WTC11 (cell line): ENCODE measurements at regions not wholly inside any gene's neighbourhood (a gene's known extent, or its start where the extent isn't known, plus 50 kb on each side); places are given as distances from the start of the nearest gene placed in this dataset.

Experiments
- ATAC-seq: fragments of 200-7000 bp; cut with Tn5 transposase; 2 replicates; pipeline ENCODE4 v1.10.0; 2021; ENCODE audit warnings: mild to moderate bottlenecking, moderate library complexity
- CTCF ChIA-PET: fragments of 300-600 bp; sonication (Branson Sonifier 250); formaldehyde crosslinking; loops from one replicate; lab custom pipeline; 2021; ENCODE audit warnings: antibody characterized with exemption; lab: Charles Lee
- POLR2A ChIA-PET: fragments of 350-600 bp; sonication (Branson Sonifier 250); formaldehyde crosslinking; loops from one replicate; lab custom pipeline; 2021; ENCODE audit warnings: antibody characterized with exemption; lab: Charles Lee
- DNase-seq: peaks from one replicate; pipeline ENCODE4 v3.0.0; 2021; ENCODE audit warnings: low spot score
- H3K27ac Mint-ChIP-seq: 2 replicates; pipeline ENCODE4 v1.8.0; 2021; ENCODE audit warnings: mixed read lengths
- H3K27me3 Mint-ChIP-seq: 2 replicates; pipeline ENCODE4 v1.8.0; 2021; ENCODE audit warnings: low read depth, mild to moderate bottlenecking, moderate library complexity, mixed read lengths
- H3K36me3 Mint-ChIP-seq: 2 replicates; pipeline ENCODE4 v1.8.0; 2021; ENCODE audit warnings: mixed read lengths
- H3K4me1 Mint-ChIP-seq: 2 replicates; pipeline ENCODE4 v1.8.0; 2022; ENCODE audit warnings: mixed read lengths
- H3K4me3 Mint-ChIP-seq: 2 replicates; pipeline ENCODE4 v1.8.0; 2021; ENCODE audit warnings: mild to moderate bottlenecking, moderate library complexity, mixed read lengths
- H3K9me3 Mint-ChIP-seq: 2 replicates; pipeline ENCODE4 v1.8.0; 2021; ENCODE audit warnings: mixed read lengths
- CBFB ChIP-seq: sonication (generic); formaldehyde crosslinking; IDR thresholded peaks from 2 replicates; pipeline ENCODE4 v1.8.1; 2022; ENCODE audit warnings: mild to moderate bottlenecking, low read depth, missing genetic modification reagents
- CREB1 ChIP-seq: sonication (generic); formaldehyde crosslinking; IDR thresholded peaks from 2 replicates; pipeline ENCODE4 v1.8.0; 2023; ENCODE audit warnings: mild to moderate bottlenecking, missing genetic modification reagents
- ELF4 ChIP-seq: sonication (generic); formaldehyde crosslinking; IDR thresholded peaks from 2 replicates; pipeline ENCODE4 v1.8.1; 2022; ENCODE audit warnings: low read depth, mild to moderate bottlenecking, moderate library complexity, missing genetic modification reagents
- FOXJ3 ChIP-seq: sonication (generic); formaldehyde crosslinking; IDR thresholded peaks from 2 replicates; pipeline ENCODE4 v1.9.0; 2021; ENCODE audit warnings: missing genetic modification reagents, mild to moderate bottlenecking, borderline replicate concordance
- NFATC4 ChIP-seq: fragments of 250-450 bp; sonication (Bioruptor Pico); IDR thresholded peaks from 2 replicates; pipeline ENCODE4 v1.9.0; 2021; ENCODE audit warnings: mild to moderate bottlenecking
- NFYB ChIP-seq: sonication (generic); formaldehyde crosslinking; conservative IDR thresholded peaks from 2 replicates; pipeline ENCODE4 v1.8.0; 2022; ENCODE audit warnings: low read depth, missing genetic modification reagents
- PREB ChIP-seq: sonication (generic); formaldehyde crosslinking; IDR thresholded peaks from 2 replicates; pipeline ENCODE4 v1.8.1; 2022; ENCODE audit warnings: mild to moderate bottlenecking, missing genetic modification reagents, moderate library complexity, borderline replicate concordance
- TEAD1 ChIP-seq: sonication (generic); formaldehyde crosslinking; IDR thresholded peaks from 2 replicates; pipeline ENCODE4 v1.8.0; 2022; ENCODE audit warnings: mild to moderate bottlenecking, missing genetic modification reagents
- TEAD4 ChIP-seq: sonication (generic); formaldehyde crosslinking; IDR thresholded peaks from 2 replicates; pipeline ENCODE4 v1.8.0; 2022; ENCODE audit warnings: mild to moderate bottlenecking, missing genetic modification reagents
- USF1 ChIP-seq: sonication (generic); formaldehyde crosslinking; IDR thresholded peaks from 2 replicates; pipeline ENCODE4 v1.8.0; 2022; ENCODE audit warnings: mild to moderate bottlenecking, missing genetic modification reagents
- ZMAT4 ChIP-seq: fragments of 250-450 bp; sonication (Bioruptor Pico); IDR thresholded peaks from 2 replicates; pipeline ENCODE4 v1.9.0; 2021; ENCODE audit warnings: mild to moderate bottlenecking
- ZNF416 ChIP-seq: fragments of 250-450 bp; sonication (Bioruptor Pico); IDR thresholded peaks from 2 replicates; pipeline ENCODE4 v1.9.0; 2021; ENCODE audit warnings: mild to moderate bottlenecking, inconsistent platforms
- ZNF423 ChIP-seq: fragments of 250-450 bp; sonication (Bioruptor Pico); IDR thresholded peaks from 2 replicates; pipeline ENCODE4 v2.1.2; 2022; ENCODE audit warnings: mild to moderate bottlenecking, moderate library complexity
- TF ChIP-seq, protein P1 (sequence below): fragments of 200-600 bp; IDR thresholded peaks from 2 replicates; pipeline ENCODE4 v1.8.0; 2022; ENCODE audit warnings: antibody characterized with exemption
- TF ChIP-seq, protein P2 (sequence below): sonication (generic); formaldehyde crosslinking; IDR thresholded peaks from 2 replicates; pipeline ENCODE4 v1.8.0; 2022; ENCODE audit warnings: mild to moderate bottlenecking, missing genetic modification reagents

DNA sequence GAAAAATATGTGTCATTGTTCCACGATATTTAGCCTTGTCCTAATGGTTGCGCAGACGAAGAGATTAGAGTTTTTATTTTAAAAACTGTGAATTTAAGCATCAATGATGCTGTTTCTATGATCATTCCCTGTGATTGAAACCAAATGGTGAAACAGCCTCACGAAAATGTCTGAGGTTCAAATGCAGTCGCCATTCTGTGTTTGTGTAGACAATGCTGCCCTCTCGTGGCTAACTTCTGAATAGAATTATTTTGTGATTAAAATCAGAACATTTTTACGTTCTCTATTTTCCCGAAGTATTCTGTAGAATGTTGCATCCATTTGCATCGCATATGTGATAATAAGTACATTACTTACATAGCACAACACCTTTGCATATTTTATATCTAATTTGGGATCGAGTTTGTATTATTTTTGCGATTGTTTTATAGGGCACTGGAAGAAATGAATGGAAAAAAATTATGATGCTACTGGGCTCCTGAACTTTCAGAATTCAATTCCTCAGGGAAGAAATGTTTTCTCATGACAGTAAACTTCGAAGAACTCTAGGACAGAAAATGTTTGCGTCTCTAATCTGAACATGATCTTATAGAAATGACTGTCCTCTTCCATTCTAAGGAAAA, 54.8 kb upstream of the CREB1 start:
- TF ChIP-seq NFYB (CRISPR knock-in tag) = no peak
- TF ChIP-seq TEAD1 (CRISPR knock-in tag) = no peak
- TF ChIP-seq, protein P1, sequence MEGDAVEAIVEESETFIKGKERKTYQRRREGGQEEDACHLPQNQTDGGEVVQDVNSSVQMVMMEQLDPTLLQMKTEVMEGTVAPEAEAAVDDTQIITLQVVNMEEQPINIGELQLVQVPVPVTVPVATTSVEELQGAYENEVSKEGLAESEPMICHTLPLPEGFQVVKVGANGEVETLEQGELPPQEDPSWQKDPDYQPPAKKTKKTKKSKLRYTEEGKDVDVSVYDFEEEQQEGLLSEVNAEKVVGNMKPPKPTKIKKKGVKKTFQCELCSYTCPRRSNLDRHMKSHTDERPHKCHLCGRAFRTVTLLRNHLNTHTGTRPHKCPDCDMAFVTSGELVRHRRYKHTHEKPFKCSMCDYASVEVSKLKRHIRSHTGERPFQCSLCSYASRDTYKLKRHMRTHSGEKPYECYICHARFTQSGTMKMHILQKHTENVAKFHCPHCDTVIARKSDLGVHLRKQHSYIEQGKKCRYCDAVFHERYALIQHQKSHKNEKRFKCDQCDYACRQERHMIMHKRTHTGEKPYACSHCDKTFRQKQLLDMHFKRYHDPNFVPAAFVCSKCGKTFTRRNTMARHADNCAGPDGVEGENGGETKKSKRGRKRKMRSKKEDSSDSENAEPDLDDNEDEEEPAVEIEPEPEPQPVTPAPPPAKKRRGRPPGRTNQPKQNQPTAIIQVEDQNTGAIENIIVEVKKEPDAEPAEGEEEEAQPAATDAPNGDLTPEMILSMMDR = peak; percentile 66
- TF ChIP-seq PREB (CRISPR knock-in tag) = no peak
- no peak for TF ChIP-seq ZNF423 (CRISPR knock-in tag)
- ATAC-seq = no peak
- H3K4me1 Mint-ChIP-seq = peaks cover 61% of the 10 kb centered on the region
- no peak overlapping the region for H3K4me3 Mint-ChIP-seq
- no peak overlapping the region for H3K27ac Mint-ChIP-seq
- DNase-seq = no peak
- POLR2A ChIA-PET = no interaction called here
- H3K9me3 Mint-ChIP-seq = no peaks in the 10 kb centered on the region
- H3K36me3 Mint-ChIP-seq = no peaks in the 10 kb centered on the region
- no peaks in the 10 kb centered on the region for H3K27me3 Mint-ChIP-seq
- CTCF ChIA-PET = interaction anchor here (2.5 kb wide), 1 partner anchor 493 kb away, joined by 20 read pairs; no protein-coding TSS in a partner anchor

DNA sequence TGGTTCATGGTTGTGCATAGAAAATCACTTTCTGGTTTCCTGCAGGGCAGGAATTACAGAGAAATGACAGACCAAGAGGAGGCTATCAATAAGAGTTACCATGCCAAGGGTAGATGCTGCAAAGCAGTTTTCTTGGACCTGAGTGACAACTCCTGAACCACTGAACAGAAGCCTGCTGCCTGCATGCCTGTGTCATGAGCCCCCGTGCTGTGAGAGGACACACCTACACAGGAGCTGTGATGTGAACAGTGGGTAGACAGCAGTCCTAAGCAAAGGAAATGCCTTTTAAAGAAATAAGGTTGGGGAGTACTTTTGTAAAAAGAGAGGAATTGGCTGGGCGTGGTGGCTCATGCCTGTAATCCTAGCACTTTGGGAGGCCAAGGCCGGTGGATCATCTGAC, 54.2 kb upstream of the CREB1 start:
- Mint-ChIP-seq H3K4me3 (no peak overlapping the region), H3K9me3 (no peaks in the 10 kb centered on the region), H3K36me3 (no peaks in the 10 kb centered on the region), H3K4me1 (peaks cover 64% of the 10 kb centered on the region), H3K27ac (no peak overlapping the region), H3K27me3 (no peaks in the 10 kb centered on the region)
- ChIA-PET POLR2A (no interaction called here), CTCF (interaction anchor here (1.0 to 1.4 kb wide), 4 partner anchors 273 to 675 kb away, joined by 3 to 8 read pairs (median 4); no protein-coding TSS in a partner anchor)
- no peak for DNase-seq
- TF ChIP-seq NFATC4 (CRISPR knock-in tag) (no peak), USF1 (CRISPR knock-in tag) (no peak), CBFB (CRISPR knock-in tag) (no peak), PREB (CRISPR knock-in tag) (no peak), TEAD4 (CRISPR knock-in tag) (no peak), FOXJ3 (CRISPR knock-in tag) (no peak), ELF4 (CRISPR knock-in tag) (no peak), CREB1 (CRISPR knock-in tag) (no peak), ZMAT4 (CRISPR knock-in tag) (no peak)
- TF ChIP-seq, protein P2, sequence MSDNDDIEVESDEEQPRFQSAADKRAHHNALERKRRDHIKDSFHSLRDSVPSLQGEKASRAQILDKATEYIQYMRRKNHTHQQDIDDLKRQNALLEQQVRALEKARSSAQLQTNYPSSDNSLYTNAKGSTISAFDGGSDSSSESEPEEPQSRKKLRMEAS = no peak
- no peak for ATAC-seq

- no peaks in the 10 kb centered on the region for H3K9me3 Mint-ChIP-seq
- no peaks in the 10 kb centered on the region for H3K36me3 Mint-ChIP-seq
- peaks cover 57% of the 10 kb centered on the region for H3K4me1 Mint-ChIP-seq
- ChIA-PET CTCF (no interaction called here), POLR2A (no interaction called here)
- ATAC-seq = no peak
- no peak overlapping the region for H3K27ac Mint-ChIP-seq
- no peak overlapping the region for H3K4me3 Mint-ChIP-seq
- DNase-seq = no peak
- H3K27me3 Mint-ChIP-seq = no peaks in the 10 kb centered on the region
- no peak for TF ChIP-seq FOXJ3 (CRISPR knock-in tag)
- TF ChIP-seq ZNF416 (CRISPR knock-in tag) = no peak
These were observed 51.9 kb upstream of the CREB1 start for GRCh38 chr2:207477896-207478295.
